ENCODE measurements at regions not wholly inside any gene's neighbourhood (a gene's known extent, or its start where the extent isn't known, plus 50 kb on each side); places are given as distances from the start of the nearest gene placed in this dataset.

DNA sequence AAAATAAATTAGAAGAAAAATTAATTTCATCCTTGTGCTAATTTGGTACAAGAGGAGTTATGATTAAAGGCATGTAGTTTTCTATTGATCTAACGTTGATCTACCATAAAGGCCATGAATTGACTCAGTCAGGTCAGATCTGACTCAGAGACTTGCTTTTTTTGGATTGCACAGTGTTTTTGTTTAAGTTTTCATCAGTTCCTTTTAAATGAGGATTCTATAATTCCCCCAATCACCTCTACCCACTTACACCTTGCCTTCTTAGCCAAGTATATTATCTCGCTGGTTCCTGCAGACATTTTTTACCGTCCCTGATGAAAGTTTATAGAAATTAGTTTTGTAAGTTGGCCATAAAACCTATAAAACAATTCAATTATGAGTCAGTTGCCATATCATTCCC, 132.4 kb upstream of the PALS2 start:
- no peaks in the 10 kb centered on the region for H3K27me3 Mint-ChIP-seq (ENCODE audit: insufficient read depth, unreplicated experiment)
- intact Hi-C loops (cut with micrococcal nuclease) = no loop called here
- POLR2A ChIA-PET = no interaction called here
- no peaks in the 10 kb centered on the region for H3K36me3 Mint-ChIP-seq (ENCODE audit: insufficient read depth, unreplicated experiment)
- H3K4me3 Mint-ChIP-seq (ENCODE audit: unreplicated experiment) = no peak overlapping the region
- no peak overlapping the region for H3K27ac Mint-ChIP-seq (ENCODE audit: low read depth, unreplicated experiment)
- TF ChIP-seq CTCF (IDR thresholded peaks at IDR 0.05; ENCODE audit: unreplicated experiment) = no peak
- H3K9me3 Mint-ChIP-seq (ENCODE audit: unreplicated experiment) = no peaks in the 10 kb centered on the region
- BruUV-seq (replicated peaks) = no TSS peak
- CTCF ChIA-PET = no interaction called here
- no peak for DNase-seq (ENCODE audit: unreplicated experiment)
- peaks cover 6% of the 10 kb centered on the region for H3K4me1 Mint-ChIP-seq (ENCODE audit: insufficient read depth, unreplicated experiment)

DNA sequence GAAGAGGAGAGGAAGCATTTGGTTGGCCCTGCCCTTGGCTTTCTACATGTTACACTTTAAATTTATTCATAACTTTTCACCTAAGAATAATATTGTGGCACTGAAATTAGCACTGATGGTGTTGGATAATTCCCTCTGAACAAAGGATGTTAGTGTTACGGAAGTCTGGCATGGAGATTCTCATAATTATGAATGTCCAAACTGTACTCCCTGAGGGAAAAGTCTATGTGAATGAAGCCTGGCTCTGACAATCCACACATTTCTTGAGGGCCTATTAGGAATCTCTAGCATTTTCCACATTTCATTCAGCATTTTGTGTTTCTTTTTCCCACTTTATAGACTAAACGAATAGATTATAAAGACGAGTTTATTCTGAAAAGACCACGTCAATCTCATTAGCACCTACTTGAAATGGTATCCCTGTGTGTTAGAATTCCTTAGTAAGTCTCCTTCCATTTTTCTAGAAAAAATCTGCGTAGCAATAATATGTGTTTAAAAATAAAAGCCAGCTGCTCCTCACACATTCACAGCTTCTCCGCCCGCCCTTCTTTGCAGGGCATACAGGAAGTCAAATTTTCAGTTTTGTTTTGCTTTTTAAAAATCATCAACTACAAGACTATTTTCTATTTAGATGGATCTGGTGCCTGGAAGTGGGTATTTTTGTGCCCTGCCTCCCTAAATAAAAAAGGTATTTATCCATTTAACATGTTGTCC, 131.8 kb upstream of the PALS2 start:
- Mint-ChIP-seq H3K4me3 (ENCODE audit: unreplicated experiment) (no peak overlapping the region), H3K36me3 (ENCODE audit: insufficient read depth, unreplicated experiment) (no peaks in the 10 kb centered on the region), H3K4me1 (ENCODE audit: insufficient read depth, unreplicated experiment) (peaks cover 6% of the 10 kb centered on the region), H3K9me3 (ENCODE audit: unreplicated experiment) (no peaks in the 10 kb centered on the region), H3K27me3 (ENCODE audit: insufficient read depth, unreplicated experiment) (no peaks in the 10 kb centered on the region), H3K27ac (ENCODE audit: low read depth, unreplicated experiment) (no peak overlapping the region)
- BruUV-seq (replicated peaks) = no TSS peak
- no peak for TF ChIP-seq CTCF (IDR thresholded peaks at IDR 0.05; ENCODE audit: unreplicated experiment)
- intact Hi-C loops (cut with micrococcal nuclease) = no loop called here
- POLR2A ChIA-PET = interaction anchor here (1.0 kb wide), 1 partner anchor 12 kb away, joined by 3 read pairs; no protein-coding TSS in a partner anchor
- no peak for DNase-seq (ENCODE audit: unreplicated experiment)
- CTCF ChIA-PET = no interaction called here

DNA sequence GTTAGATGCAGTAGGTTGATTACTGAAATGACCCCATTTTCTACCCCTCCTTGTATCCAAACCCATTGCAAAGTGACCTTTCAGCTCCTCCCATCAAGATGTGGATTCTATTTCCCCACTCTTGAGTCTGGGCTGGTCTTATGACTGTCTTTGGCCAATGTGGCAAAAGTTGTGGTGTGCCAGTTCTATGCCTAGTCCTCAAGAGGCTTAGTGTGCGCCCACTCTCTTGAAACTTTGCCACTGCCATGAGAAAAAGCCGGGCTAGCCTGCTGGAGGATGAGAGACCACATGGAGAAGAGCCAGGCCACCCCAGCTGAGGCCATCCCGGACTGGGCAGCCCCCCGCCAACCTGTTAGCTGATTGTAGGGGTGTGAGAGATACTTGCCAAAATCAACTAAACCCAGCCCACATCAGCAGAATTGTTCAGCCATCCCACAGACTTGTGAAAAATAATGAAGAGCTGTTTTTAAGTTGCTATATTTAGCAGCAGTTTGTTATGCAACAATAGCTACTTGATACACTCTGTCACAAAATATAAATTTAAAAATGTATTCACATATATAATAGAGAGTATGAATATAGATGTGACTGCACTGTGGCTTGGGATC, 131.0 kb upstream of the PALS2 start:
- POLR2A ChIA-PET = interaction anchor here (1.0 kb wide), 1 partner anchor 11 kb away, joined by 3 read pairs; no protein-coding TSS in a partner anchor
- Mint-ChIP-seq H3K36me3 (ENCODE audit: insufficient read depth, unreplicated experiment) (no peaks in the 10 kb centered on the region), H3K9me3 (ENCODE audit: unreplicated experiment) (no peaks in the 10 kb centered on the region), H3K27ac (ENCODE audit: low read depth, unreplicated experiment) (no peak overlapping the region), H3K4me3 (ENCODE audit: unreplicated experiment) (no peak overlapping the region), H3K4me1 (ENCODE audit: insufficient read depth, unreplicated experiment) (peaks cover 6% of the 10 kb centered on the region), H3K27me3 (ENCODE audit: insufficient read depth, unreplicated experiment) (no peaks in the 10 kb centered on the region)
- intact Hi-C loops (cut with micrococcal nuclease) = no loop called here
- CTCF ChIA-PET = interaction anchor here (0.5 kb wide), 1 partner anchor 232 kb away, joined by 4 read pairs; no protein-coding TSS in a partner anchor
- no TSS peak for BruUV-seq (replicated peaks)
- TF ChIP-seq CTCF (IDR thresholded peaks at IDR 0.05; ENCODE audit: unreplicated experiment) = no peak
- DNase-seq (ENCODE audit: unreplicated experiment) = no peak

DNA sequence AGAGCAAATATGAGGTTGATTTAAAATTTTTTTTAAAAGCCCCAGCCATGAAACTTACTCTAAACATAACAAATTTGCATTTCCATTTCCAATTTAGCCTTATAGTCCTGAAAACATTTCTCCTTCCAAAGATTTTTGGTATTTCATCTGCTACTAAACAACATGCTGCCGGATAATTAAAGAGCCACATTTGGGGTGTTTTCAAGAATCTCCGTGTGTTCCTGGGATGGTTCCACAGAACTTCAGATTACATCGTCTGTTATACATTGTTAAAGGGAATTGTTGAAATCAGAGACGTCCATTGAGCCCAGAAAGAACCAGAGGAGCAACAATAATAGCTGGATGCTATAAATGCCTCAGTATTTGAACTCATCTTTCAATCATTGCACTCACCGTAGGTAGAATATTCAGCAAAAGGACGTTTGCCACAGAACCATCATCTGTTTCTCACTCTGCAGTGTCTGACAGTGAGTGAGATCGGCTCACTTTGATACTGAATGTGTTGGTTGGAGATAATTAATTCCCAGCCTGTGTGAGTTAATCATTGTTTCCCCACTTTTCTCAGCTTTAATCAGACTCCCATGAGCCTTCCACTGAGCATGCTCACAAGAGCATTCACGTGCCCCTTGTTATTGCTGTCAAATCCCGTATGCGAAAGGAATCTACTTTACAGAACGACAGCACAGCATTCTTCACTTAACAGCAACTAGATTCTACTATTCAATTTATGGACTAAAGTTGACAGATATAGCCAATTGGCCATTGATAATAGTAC, 128.4 kb upstream of the PALS2 start:
- H3K9me3 Mint-ChIP-seq (ENCODE audit: unreplicated experiment) = no peaks in the 10 kb centered on the region
- no TSS peak for BruUV-seq (replicated peaks)
- no peak overlapping the region for H3K4me3 Mint-ChIP-seq (ENCODE audit: unreplicated experiment)
- ChIA-PET POLR2A (no interaction called here), CTCF (no interaction called here)
- no peaks in the 10 kb centered on the region for H3K27me3 Mint-ChIP-seq (ENCODE audit: insufficient read depth, unreplicated experiment)
- H3K4me1 Mint-ChIP-seq (ENCODE audit: insufficient read depth, unreplicated experiment) = no peaks in the 10 kb centered on the region
- H3K27ac Mint-ChIP-seq (ENCODE audit: low read depth, unreplicated experiment) = no peak overlapping the region
- DNase-seq (ENCODE audit: unreplicated experiment) = no peak
- intact Hi-C loops (cut with micrococcal nuclease) = no loop called here
- no peaks in the 10 kb centered on the region for H3K36me3 Mint-ChIP-seq (ENCODE audit: insufficient read depth, unreplicated experiment)
- TF ChIP-seq CTCF (IDR thresholded peaks at IDR 0.05; ENCODE audit: unreplicated experiment) = no peak

Measured in MCF 10A (cell line).